ENCODE measurements at regions not wholly inside any gene's neighbourhood (a gene's known extent, or its start where the extent isn't known, plus 50 kb on each side); places are given as distances from the start of the nearest gene placed in this dataset.

DNA sequence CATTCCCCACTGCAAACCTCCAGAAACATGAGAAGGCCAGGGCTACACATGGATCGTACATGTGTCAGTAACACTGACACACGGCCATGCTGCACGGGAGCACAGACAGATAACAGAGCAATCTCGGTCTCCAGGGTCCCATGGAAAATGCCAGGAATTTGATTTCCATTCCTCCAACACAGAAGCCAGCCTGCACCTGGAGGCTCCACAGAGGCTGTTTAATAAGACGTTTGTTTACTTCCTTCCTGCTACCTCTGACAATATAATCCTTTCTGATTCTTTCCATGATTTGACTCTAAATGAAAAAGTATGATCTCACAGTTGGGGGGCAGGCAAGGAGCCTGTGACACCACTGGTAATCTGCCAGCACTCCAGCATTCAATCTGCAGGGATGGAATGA lies 210.9 kb upstream of the DDX18 start:
- Histone ChIP-seq H4K91ac (replicated peaks; ENCODE audit: insufficient read length, low read length) (no peak overlapping the region), H3K79me1 (ENCODE audit: low read depth, low read length) (no peaks in the 10 kb centered on the region), H2BK15ac (ENCODE audit: low read length) (no peak overlapping the region), H3K18ac (ENCODE audit: extremely low read depth, low read length) (no peak overlapping the region), H2BK12ac (ENCODE audit: low read depth, low read length) (0 out of 2 replicates have a peak overlapping the region, but pooled peaks have one; percentile 39), H3K4me2 (ENCODE audit: insufficient read depth in 1 of 2, low read depth in 2 of 2, low read length in 2 of 2) (0 out of 4 replicates have a peak overlapping the region, but pooled peaks of 1 of the 2 experiments have one; percentile 16), H3K9ac (replicated peaks in 1 of 4; ENCODE audit: extremely low read depth in 1 of 4, low read depth in 3 of 4, low read length in 3 of 4) (no peak overlapping the region; a peak in 1 of 7 replicates), H3K36me3 (ENCODE audit: control insufficient read depth in 2 of 4, insufficient read depth in 4 of 4, low read length in 3 of 4) (peaks cover 0 to 3% (median 0%) of the 10 kb centered on the region in 4 experiments; a peak in 2 of 8 replicates), H3K27me3 (replicated peaks in 1 of 4; ENCODE audit: control insufficient read depth in 3 of 4, extremely low read depth in 1 of 4, insufficient read depth in 3 of 4, low read length in 3 of 4) (no peaks in the 10 kb centered on the region), H3K4me1 (replicated peaks in 1 of 4; ENCODE audit: control insufficient read depth in 3 of 4, insufficient read depth in 4 of 4, low read length in 3 of 4) (peaks cover 0 to 7% (median 5%) of the 10 kb centered on the region in 4 experiments; a peak in 4 of 7 replicates), H2AK5ac (ENCODE audit: low read depth, low read length) (peak overlapping the region; percentile 53; the same call in 1 of the 2 replicates), H3K4ac (replicated peaks; ENCODE audit: insufficient read length, low read depth, low read length) (no peak overlapping the region), H2AFZ (ENCODE audit: low read length) (no peak overlapping the region), H3K56ac (replicated peaks; ENCODE audit: insufficient read length, low read depth, low read length) (no peak overlapping the region), H3K27ac (ENCODE audit: low read depth, low read length) (no peak overlapping the region), H3K9me3 (ENCODE audit: insufficient read depth in 2 of 2, low read depth in 1 of 2, low read length in 1 of 2) (no peaks in the 10 kb centered on the region), H2BK20ac (ENCODE audit: low read length) (no peak overlapping the region), H3K79me2 (ENCODE audit: control insufficient read depth in 1 of 2, insufficient read depth in 2 of 2, low read length in 2 of 2) (no peaks in the 10 kb centered on the region), H4K8ac (ENCODE audit: extremely low read depth, insufficient read depth, low read length) (no peak overlapping the region), H3K23me2 (ENCODE audit: low read depth, low read length) (no peaks in the 10 kb centered on the region), H4K20me1 (replicated peaks in 1 of 2; ENCODE audit: control insufficient read depth in 1 of 2, insufficient read depth in 2 of 2, low read length in 2 of 2) (no peaks in the 10 kb centered on the region), H4K5ac (ENCODE audit: insufficient read length, low read depth, low read length) (no peak overlapping the region), H3K4me3 (ENCODE audit: extremely low read depth in 1 of 4, insufficient read depth in 2 of 4, low read depth in 3 of 4, low read length in 4 of 4) (no peak overlapping the region), H3K23ac (ENCODE audit: insufficient read length) (no peak overlapping the region), H3K14ac (ENCODE audit: insufficient read length) (no peak overlapping the region), H2BK120ac (replicated peaks; ENCODE audit: low read depth, low read length) (no peak overlapping the region), H2BK5ac (ENCODE audit: low read depth, low read length) (0 out of 2 replicates have a peak overlapping the region, but pooled peaks have one; percentile 44)
- no peak for DNase-seq (ENCODE audit: low read depth in 1 of 2, low spot score in 2 of 2)
- FAIRE-seq, result no peak
- ChIA-PET CTCF (ENCODE audit: partially characterized antibody) (interaction anchor here (1.0 to 1.7 kb wide), 3 partner anchors 12 to 183 kb away, joined by 3 read pairs; no protein-coding TSS in a partner anchor), POLR2A (ENCODE audit: partially characterized antibody) (interaction anchor here (1.0 kb wide), 1 partner anchor 20 kb away, joined by 3 read pairs; no protein-coding TSS in a partner anchor)
- WGBS, 2 experiments (ENCODE audit: extremely low coverage in 1 of 2, insufficient coverage in 1 of 2, insufficient read length in 1 of 2, insufficient replicate concordance in 2 of 2, low coverage in 1 of 2, low lambda C conversion rate in 2 of 2, missing lambda C conversion rate in 1 of 2), result 85% methylated on average over 5 of the region's 5 CpGs; no CpG with 5 or more reads in 1 of the 2 experiments
- no peak for TF ChIP-seq HDAC6 (IDR thresholded peaks at IDR 0.05; ENCODE audit: low read depth, low read length)
- no peak for TF ChIP-seq KDM5A (IDR thresholded peaks at IDR 0.05; ENCODE audit: low read length)
- no peak for TF ChIP-seq BRCA1 (IDR thresholded peaks at IDR 0.05; ENCODE audit: low read depth, low read length)
- TF ChIP-seq TCF12 (IDR thresholded peaks at IDR 0.05; ENCODE audit: low read depth, low read length), result 0 out of 2 replicates have a peak, but pooled peaks have one; percentile 40
- TF ChIP-seq TEAD4 (IDR thresholded peaks at IDR 0.05; ENCODE audit: low read depth, low read length), result peak; percentile 56; the same call in 1 of the 2 replicates
- TF ChIP-seq SP1 (IDR thresholded peaks at IDR 0.05; ENCODE audit: low read depth, low read length), result no peak
